NCI-H226 (cell line): ENCODE measurements at regions not wholly inside any gene's neighbourhood (a gene's known extent, or its start where the extent isn't known, plus 50 kb on each side); places are given as distances from the start of the nearest gene placed in this dataset.
"Not testable (repeated sequence)": the region's sequence is repeated elsewhere in the genome, so short reads cannot be mapped to it uniquely, and the experiment has no call there.

Source experiments
- DNase-seq: peaks from one replicate; pipeline ENCODE4 v3.0.0-alpha.2; 2015

- peak; percentile 95 for DNase-seq
Measured at GRCh38 chr7:79709574-79710409, 256.3 kb upstream of the MAGI2 start.

GRCh38 chr7:79702116-79702515, 248.6 kb upstream of the MAGI2 start:
- no peak for DNase-seq

- peak; percentile 67 for DNase-seq
Measured at GRCh38 chr7:79692015-79692414, 238.5 kb upstream of the MAGI2 start.

GRCh38 chr7:79691074-79691473, 237.6 kb upstream of the MAGI2 start:
- DNase-seq: no peak

GRCh38 chr7:79684384-79684783, 230.9 kb upstream of the MAGI2 start:
- DNase-seq: no peak

GRCh38 chr7:79683916-79684315, 230.4 kb upstream of the MAGI2 start:
- DNase-seq: no peak

GRCh38 chr7:79683185-79683890, 229.9 kb upstream of the MAGI2 start:
- DNase-seq: no peak

- DNase-seq: no peak
Measured at GRCh38 chr7:79681454-79681853, 228.0 kb upstream of the MAGI2 start.

GRCh38 chr7:79673969-79674368, 220.5 kb upstream of the MAGI2 start:
- DNase-seq: no peak

GRCh38 chr7:79673421-79673820, 220.0 kb upstream of the MAGI2 start:
- no peak for DNase-seq

- peak; percentile 28 for DNase-seq
Measured at GRCh38 chr7:79668292-79668691, 214.8 kb upstream of the MAGI2 start.

- no peak for DNase-seq
Measured at GRCh38 chr7:79666472-79666871, 213.0 kb upstream of the MAGI2 start.

- DNase-seq: no peak
Measured at GRCh38 chr7:79664884-79665676, 211.6 kb upstream of the MAGI2 start.

GRCh38 chr7:79658304-79658703, 204.8 kb upstream of the MAGI2 start:
- DNase-seq: no peak

- DNase-seq: peak; percentile 44
Measured at GRCh38 chr7:79653136-79653631, 199.7 kb upstream of the MAGI2 start.

GRCh38 chr7:79652619-79653018, 199.2 kb upstream of the MAGI2 start:
- DNase-seq: peak; percentile 74

GRCh38 chr7:79647711-79648110, 194.2 kb upstream of the MAGI2 start:
- no peak for DNase-seq

- DNase-seq: no peak
Measured at GRCh38 chr7:79646278-79646677, 192.8 kb upstream of the MAGI2 start.

GRCh38 chr7:79636849-79637248, 183.4 kb upstream of the MAGI2 start:
- no peak for DNase-seq

GRCh38 chr7:79625921-79626320, 172.5 kb upstream of the MAGI2 start:
- DNase-seq: not testable (repeated sequence)

- DNase-seq: no peak
Measured at GRCh38 chr7:79624336-79624735, 170.9 kb upstream of the MAGI2 start.

- no peak for DNase-seq
Measured at GRCh38 chr7:79622781-79623180, 169.3 kb upstream of the MAGI2 start.

- no peak for DNase-seq
Measured at GRCh38 chr7:79620291-79620690, 166.8 kb upstream of the MAGI2 start.
